ENCODE measurements at regions not wholly inside any gene's neighbourhood (a gene's known extent, or its start where the extent isn't known, plus 50 kb on each side); places are given as distances from the start of the nearest gene placed in this dataset.

DNA sequence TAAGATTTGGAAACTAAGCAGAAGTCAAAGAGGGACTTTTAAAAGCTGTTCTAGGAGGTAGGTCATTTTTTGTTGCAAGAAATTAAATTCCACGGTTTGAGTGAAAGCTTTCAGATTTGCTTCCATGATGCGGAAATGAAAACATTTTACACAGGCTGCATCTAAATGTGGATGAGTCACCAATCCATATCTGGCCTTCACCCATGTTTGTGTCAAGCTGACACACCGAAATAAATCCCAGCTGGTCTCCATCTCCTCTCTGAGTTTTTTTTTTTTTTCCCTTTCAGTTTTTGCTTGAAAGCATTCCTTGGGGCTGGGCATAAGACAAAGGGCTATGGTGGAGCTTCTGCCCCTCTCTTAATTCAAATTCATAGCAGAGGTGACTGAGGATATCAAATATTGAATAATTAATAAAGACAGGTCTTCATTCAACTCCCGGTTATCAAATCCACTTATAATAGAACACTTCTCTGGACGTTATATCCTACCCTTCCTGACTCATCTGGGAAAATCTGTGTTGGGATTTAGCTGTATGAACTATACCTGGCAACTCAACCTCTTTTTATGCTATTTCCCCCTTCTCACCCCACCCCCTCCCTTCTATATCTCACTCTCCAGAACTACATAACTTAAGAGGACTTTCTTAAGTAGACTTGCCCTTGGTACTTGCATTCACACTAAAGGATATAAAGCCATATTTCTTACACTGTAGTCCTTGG, 558.3 kb upstream of the GCFC2 start:
- Histone ChIP-seq H3K9me3 (no peaks in the 10 kb centered on the region), H3K4me1 (ENCODE audit: control insufficient read depth in 1 of 2, insufficient read depth in 1 of 2, low read depth in 1 of 2, low read length in 1 of 2) (no peaks in the 10 kb centered on the region), H3K27ac (no peak overlapping the region), H3K4me3 (ENCODE audit: low read depth in 1 of 2, low read length in 1 of 2) (no peak overlapping the region), H3K36me3 (no peaks in the 10 kb centered on the region), H3K27me3 (no peaks in the 10 kb centered on the region)
- TF ChIP-seq, protein P1, sequence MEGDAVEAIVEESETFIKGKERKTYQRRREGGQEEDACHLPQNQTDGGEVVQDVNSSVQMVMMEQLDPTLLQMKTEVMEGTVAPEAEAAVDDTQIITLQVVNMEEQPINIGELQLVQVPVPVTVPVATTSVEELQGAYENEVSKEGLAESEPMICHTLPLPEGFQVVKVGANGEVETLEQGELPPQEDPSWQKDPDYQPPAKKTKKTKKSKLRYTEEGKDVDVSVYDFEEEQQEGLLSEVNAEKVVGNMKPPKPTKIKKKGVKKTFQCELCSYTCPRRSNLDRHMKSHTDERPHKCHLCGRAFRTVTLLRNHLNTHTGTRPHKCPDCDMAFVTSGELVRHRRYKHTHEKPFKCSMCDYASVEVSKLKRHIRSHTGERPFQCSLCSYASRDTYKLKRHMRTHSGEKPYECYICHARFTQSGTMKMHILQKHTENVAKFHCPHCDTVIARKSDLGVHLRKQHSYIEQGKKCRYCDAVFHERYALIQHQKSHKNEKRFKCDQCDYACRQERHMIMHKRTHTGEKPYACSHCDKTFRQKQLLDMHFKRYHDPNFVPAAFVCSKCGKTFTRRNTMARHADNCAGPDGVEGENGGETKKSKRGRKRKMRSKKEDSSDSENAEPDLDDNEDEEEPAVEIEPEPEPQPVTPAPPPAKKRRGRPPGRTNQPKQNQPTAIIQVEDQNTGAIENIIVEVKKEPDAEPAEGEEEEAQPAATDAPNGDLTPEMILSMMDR (IDR thresholded peaks at IDR 0.05): no peak

DNA sequence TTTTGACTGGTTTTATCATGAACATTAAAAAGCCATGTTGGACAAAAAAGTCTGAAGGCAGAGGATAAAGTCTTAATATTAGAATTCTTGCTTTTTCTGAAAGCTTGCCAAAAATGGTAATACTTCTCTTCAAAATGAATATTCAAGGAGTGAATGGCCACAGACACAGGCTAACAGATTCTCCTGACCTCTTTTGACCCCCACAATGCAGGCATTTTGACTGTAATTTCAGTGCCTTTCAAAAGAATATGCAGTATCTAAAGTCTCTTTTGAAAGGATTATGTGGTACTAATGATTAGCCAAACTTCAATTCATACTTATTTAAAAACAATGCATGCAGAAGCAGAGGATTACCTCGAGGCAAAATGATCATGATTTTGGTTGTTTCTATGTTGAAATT, 557.8 kb upstream of the GCFC2 start:
- Histone ChIP-seq H3K36me3 (no peaks in the 10 kb centered on the region), H3K4me3 (ENCODE audit: low read depth in 1 of 2, low read length in 1 of 2) (no peak overlapping the region), H3K9me3 (no peaks in the 10 kb centered on the region), H3K27ac (no peak overlapping the region), H3K4me1 (ENCODE audit: control insufficient read depth in 1 of 2, insufficient read depth in 1 of 2, low read depth in 1 of 2, low read length in 1 of 2) (no peaks in the 10 kb centered on the region), H3K27me3 (no peaks in the 10 kb centered on the region)
- TF ChIP-seq, protein P1 (IDR thresholded peaks at IDR 0.05): no peak

DNA sequence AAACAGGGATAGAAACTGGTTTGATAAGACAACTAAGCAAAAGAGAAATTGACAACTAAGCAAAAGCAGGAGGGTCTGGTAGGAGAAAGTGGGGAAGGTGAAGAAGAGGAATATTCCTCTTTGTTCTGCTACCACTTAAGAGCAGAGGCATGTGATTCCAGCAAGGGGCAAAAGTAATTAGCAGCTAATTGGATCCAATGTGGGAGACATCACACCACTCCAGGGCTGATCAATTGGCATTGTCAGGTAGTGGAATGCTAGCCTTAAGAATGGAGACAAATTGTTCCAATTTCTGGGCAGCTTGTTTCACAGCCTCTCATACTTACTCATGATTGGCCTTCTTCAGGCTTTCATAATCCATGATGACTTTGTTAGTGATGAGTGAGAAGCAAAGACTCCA, 547.1 kb upstream of the GCFC2 start:
- H3K36me3 ChIP-seq: no peaks in the 10 kb centered on the region
- no peaks in the 10 kb centered on the region for H3K27me3 ChIP-seq
- no peaks in the 10 kb centered on the region for H3K9me3 ChIP-seq
- H3K4me3 ChIP-seq (ENCODE audit: low read depth in 1 of 2, low read length in 1 of 2): no peak overlapping the region
- no peaks in the 10 kb centered on the region for H3K4me1 ChIP-seq (ENCODE audit: control insufficient read depth in 1 of 2, insufficient read depth in 1 of 2, low read depth in 1 of 2, low read length in 1 of 2)
- no peak overlapping the region for H3K27ac ChIP-seq
- TF ChIP-seq, protein P1 (IDR thresholded peaks at IDR 0.05): no peak

DNA sequence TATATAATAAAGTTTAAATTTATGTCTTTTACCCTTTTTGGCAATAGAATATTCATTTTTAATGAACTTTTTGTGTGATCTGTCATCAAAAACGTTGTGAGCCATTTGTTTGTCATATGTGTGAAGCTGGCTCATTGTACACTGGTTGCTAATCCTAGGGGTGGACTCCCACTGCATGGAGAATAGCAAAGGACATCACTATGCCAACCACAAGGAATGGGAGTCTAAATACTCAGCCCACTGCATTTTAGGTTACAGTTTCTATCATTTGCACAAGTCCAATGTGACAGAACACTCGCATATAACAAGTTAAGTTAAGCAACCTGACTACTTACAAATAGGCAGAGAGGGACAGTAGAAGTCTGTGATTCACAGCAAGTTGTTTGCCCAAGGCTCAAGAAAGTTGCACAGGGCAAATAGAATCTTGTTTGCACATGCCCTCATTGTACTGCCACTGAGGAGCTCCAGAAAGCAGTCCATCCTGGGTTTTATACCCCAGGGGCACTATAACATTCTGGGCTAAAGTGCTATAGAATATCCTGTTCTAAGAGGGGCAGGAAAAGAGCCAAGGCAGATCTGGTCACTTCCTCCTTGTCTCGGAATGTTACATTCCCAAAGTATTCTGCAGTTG, 545.9 kb upstream of the GCFC2 start:
- Histone ChIP-seq H3K4me3 (ENCODE audit: low read depth in 1 of 2, low read length in 1 of 2) (no peak overlapping the region), H3K27ac (no peak overlapping the region), H3K4me1 (ENCODE audit: control insufficient read depth in 1 of 2, insufficient read depth in 1 of 2, low read depth in 1 of 2, low read length in 1 of 2) (no peaks in the 10 kb centered on the region), H3K9me3 (no peaks in the 10 kb centered on the region), H3K36me3 (no peaks in the 10 kb centered on the region), H3K27me3 (no peaks in the 10 kb centered on the region)
- TF ChIP-seq, protein P1 (IDR thresholded peaks at IDR 0.05): no peak

- H3K27ac ChIP-seq: no peak overlapping the region
- no peaks in the 10 kb centered on the region for H3K36me3 ChIP-seq
- H3K9me3 ChIP-seq: no peaks in the 10 kb centered on the region
- no peaks in the 10 kb centered on the region for H3K27me3 ChIP-seq
- H3K4me3 ChIP-seq (ENCODE audit: low read depth in 1 of 2, low read length in 1 of 2): no peak overlapping the region
- no peaks in the 10 kb centered on the region for H3K4me1 ChIP-seq (ENCODE audit: control insufficient read depth in 1 of 2, insufficient read depth in 1 of 2, low read depth in 1 of 2, low read length in 1 of 2)
- TF ChIP-seq, protein P1 (IDR thresholded peaks at IDR 0.05): no peak
Observed at GRCh38 chr2:76252704-76253103, 542.0 kb upstream of the GCFC2 start.

Data from neutrophil (primary cell).